NB4 (cell line): ENCODE measurements at regions not wholly inside any gene's neighbourhood (a gene's known extent, or its start where the extent isn't known, plus 50 kb on each side); places are given as distances from the start of the nearest gene placed in this dataset.

Experiments
- MYC ChIP-seq: IDR thresholded peaks from 2 replicates; pipeline ENCODE4 v1.6.1; 2011; ENCODE audit warnings: low read depth, low read length
- POLR2A ChIP-seq: IDR thresholded peaks from 2 replicates; pipeline ENCODE4 v1.6.1; 2011; ENCODE audit warnings: mild to moderate bottlenecking; ENCODE audit not compliant: insufficient read length; ENCODE audit errors: extremely low read depth
- TF ChIP-seq, protein P1 (sequence below): IDR thresholded peaks from one replicate; pipeline ENCODE4 v1.5.1; 2012; ENCODE audit warnings: low read depth, low read length

DNA sequence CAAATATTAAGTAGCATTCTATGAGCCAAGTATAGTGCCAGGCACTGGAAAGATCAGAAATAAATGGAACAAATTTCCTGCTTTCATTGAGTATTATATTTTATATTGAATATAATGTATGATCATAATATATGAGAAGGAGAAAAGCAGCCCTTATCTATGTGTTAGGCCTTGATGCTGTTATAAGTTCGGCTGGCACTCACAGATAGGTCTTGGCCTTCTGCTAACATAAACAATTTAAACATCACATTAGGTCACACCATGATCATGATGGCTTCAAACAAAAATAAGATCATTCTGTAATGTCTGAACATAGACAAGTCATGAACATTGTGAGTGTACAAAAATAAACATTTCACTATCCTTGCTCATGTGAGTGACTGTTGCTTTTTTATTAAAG, 584.0 kb upstream of the ZNF385D start:
- TF ChIP-seq, protein P1, sequence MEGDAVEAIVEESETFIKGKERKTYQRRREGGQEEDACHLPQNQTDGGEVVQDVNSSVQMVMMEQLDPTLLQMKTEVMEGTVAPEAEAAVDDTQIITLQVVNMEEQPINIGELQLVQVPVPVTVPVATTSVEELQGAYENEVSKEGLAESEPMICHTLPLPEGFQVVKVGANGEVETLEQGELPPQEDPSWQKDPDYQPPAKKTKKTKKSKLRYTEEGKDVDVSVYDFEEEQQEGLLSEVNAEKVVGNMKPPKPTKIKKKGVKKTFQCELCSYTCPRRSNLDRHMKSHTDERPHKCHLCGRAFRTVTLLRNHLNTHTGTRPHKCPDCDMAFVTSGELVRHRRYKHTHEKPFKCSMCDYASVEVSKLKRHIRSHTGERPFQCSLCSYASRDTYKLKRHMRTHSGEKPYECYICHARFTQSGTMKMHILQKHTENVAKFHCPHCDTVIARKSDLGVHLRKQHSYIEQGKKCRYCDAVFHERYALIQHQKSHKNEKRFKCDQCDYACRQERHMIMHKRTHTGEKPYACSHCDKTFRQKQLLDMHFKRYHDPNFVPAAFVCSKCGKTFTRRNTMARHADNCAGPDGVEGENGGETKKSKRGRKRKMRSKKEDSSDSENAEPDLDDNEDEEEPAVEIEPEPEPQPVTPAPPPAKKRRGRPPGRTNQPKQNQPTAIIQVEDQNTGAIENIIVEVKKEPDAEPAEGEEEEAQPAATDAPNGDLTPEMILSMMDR, result no peak
- no peak for TF ChIP-seq POLR2A
- no peak for TF ChIP-seq MYC
